ENCODE measurements at regions not wholly inside any gene's neighbourhood (a gene's known extent, or its start where the extent isn't known, plus 50 kb on each side); places are given as distances from the start of the nearest gene placed in this dataset.
"Not testable (repeated sequence)": the region's sequence is repeated elsewhere in the genome, so short reads cannot be mapped to it uniquely, and the experiment has no call there.

DNA sequence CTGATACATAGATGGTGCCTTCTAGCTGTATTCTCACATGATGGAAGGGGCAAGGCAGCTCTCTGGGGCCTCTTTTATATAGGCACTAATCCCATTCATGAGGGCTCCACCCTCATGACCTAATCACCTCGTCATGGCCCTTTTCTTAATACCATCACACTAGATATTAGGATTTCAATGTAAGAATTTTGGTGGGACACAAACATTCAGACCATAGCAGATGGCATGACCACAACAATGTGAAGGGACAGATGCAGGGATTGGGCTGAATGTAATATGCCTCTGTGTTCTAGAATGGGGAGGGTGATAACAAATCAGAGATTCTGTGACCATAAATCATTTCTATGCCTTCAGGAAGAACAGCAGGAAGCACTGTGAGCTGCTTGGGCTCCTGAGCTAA lies 145.8 kb downstream of the LCA5 start:
- no peak for DNase-seq

DNA sequence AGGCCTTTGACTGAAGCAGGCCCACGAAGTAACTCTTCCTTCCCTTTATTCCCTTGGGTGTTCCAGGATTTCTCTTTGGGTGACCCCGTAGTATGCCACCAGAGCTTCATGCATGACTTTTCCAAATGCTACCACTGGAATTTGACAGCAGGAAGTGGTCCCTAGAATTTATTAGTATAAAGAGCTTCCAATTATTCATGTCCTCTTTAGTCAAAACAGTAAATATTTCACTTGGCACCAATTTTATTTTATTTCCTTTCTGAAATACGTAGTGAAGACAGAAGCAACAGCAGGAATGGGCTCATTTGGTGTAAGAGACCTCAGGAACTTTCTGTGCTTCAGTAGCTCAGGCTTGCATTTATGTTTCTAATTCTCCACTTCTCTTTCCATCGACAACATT lies 151.3 kb downstream of the LCA5 start:
- no peak for DNase-seq

DNA sequence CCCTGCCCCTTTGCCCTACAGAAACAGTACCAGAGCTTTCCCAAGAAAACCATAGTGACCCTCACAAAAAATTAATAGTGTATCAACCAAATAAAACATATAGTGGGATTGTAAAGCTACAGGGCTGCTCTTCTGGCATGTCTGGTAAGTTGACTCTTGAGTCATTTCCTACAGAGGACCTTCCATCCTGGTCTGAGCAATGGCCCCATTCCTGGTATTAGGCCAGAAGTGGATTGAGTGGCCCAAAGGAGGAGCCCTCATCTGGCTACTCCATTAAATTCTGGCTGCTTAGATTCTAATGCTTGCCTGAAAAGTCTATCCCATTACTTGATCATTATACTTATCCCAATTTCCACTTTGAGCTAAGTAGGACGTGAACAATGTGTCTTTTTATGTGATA lies 150.9 kb upstream of the HMGN3 start:
- no peak for DNase-seq

DNA sequence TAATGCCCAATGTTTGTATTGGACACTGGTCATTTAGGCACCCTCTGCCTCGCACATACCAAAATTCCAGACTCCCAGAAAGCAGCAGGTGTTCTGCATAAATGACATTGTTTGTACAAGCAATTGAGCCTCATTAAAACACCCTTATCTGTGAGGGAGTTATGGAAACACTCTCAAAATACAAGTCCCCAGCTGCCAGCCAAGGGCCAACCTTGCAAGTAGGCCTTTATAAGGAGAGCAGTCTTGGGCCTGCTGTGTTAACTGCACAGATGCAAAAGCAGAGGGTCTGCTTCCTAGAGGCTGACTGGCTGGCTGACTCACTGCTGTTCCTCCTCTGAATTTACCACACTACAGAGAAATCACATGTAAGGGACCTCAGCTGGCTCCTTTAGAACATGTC lies 150.4 kb upstream of the HMGN3 start:
- no peak for DNase-seq

DNA sequence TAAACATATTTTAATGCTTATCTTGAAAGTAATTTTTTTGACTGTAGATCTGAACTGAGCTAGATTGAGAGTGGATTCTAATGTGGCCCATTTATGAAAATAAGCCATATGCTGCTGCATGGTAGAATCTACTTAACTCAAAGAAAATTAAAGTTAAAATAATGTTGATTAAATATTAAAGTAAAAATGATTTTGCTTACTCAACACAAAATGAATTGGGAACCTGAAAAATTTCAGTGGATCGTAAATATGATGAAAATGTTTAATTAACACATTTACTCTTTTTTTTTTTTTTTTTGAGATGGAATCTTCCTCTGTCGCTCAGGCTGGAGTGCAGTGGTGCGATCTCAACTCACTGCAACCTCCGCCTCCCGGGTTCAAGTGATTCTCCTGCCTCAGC lies 144.5 kb upstream of the HMGN3 start:
- DNase-seq: no peak

DNA sequence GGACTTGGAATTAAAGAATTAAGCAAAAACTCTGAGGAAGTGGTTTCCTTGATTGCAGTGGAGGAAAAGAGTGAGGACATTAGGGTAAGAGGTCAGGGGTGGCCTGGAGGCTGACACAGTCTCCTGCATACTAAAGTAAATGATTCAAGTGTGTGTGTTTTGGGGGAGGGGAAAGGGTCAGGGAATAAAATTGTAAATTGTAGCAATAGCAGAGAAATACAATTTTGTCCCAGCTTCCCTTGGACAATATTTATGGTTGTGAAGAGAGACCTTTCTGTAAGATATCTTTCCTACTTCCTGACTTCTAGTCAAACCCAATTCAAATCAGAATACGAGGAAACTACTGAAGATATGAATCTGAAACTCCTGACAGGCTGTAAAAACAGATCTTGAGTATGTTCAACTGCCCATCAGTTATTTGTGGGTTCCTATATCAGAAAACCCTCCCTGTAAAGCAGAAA lies 143.4 kb upstream of the HMGN3 start:
- no peak for DNase-seq

DNA sequence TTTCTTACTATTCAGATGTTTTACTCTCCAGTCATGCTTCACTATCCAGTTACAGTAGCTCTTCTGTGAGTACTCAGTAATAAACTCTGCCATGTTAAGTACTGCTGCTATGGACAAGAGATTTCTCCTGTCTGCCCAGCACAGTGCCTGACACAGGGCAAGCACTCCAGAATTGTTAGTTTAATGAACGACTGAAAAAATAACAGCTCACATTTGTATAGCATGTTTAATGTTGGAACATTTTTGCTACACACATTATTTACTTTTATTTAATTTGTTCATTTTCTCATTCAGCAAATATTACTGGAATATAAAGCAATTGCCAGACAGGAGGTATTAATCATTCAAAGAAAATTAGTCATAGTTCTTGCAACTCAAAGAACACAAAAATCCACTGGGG lies 142.6 kb upstream of the HMGN3 start:
- no peak for DNase-seq

DNA sequence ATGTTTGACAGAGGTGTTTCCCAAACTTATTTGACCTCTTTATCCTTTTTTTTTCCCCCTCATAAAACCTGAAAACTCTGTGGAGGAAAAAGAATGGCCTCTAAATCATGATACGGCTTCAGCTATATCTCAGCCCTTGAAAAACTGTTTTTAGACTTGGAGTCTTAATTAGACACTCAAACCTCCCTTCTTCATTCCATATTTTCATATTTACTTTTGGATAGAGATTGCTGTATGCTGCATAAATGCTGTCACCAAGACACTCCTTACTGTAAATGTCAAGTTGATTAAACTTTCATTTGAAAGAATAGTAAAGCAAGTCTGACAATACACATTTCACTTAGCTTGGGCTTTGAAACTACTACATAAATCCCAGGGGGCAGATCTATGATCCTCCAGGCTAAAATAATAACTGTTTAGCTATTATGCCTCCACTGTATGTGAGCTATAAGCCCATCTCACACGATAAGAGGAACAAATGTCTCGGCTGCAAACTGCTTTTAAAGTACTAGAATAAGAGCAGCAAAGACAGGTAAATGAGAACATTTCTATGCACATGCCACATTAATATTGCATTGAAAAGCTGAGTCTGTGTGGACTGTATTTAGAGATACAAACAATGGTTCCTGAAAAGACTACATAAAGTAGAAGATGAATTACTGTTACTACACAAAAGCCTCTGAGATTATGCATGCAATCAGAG lies 141.3 kb upstream of the HMGN3 start:
- DNase-seq: no peak

DNA sequence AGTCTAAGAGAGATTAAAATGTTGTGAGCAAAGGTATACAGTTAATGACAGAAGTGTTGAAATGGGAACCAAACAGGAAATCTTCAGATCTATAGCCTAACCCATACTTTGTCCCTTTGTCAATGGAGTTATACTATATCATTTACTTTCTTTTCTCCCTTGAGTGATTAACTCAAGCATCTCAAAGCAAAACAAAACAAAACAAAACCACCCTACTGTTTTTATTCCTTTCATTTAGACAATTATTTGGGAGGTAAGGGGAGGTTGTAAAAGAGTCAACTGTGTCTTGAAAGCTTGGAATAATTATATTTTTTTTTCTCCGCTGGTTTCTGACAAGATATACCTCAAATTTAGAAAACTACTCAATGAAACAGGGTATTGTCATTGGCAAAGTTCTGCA lies 139.8 kb upstream of the HMGN3 start:
- no peak for DNase-seq

DNA sequence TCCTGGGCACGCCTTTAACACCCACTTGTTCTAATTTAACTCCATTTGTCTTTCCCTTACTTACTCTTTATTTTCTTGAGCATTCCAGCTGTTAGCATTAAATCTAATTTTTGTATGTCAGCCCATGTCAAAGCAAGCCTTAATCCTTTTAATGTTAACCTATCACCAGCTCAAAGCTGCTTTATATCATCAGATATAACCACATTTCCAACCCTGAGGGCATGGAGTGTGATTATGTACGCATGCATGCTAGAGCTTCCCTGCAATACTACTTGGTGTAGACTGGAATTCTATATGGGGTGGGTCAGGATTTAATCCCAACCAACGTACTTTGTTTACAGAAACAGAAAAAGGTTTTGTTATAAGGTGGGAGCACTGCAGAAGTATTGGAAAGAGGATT lies 139.4 kb upstream of the HMGN3 start:
- no peak for DNase-seq

DNA sequence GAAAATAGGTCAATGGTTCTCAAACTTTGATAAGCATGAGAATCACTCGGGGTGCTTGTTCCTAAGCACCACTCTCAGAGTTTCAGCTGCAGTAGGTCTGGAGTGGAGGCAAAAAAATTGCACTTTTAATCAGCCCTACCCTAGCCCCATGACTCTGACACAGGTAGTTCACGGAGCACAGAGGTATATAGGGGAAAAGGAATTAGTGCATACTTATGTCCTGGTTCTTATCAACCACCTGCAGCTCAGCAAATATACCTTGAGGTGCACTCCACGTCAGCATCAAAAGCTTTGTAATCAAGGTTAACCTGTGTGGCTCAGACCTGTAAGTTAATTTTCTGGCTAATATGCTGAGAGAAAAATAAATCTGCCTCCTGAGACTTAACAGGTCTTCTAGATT lies 138.8 kb upstream of the HMGN3 start:
- no peak for DNase-seq

DNA sequence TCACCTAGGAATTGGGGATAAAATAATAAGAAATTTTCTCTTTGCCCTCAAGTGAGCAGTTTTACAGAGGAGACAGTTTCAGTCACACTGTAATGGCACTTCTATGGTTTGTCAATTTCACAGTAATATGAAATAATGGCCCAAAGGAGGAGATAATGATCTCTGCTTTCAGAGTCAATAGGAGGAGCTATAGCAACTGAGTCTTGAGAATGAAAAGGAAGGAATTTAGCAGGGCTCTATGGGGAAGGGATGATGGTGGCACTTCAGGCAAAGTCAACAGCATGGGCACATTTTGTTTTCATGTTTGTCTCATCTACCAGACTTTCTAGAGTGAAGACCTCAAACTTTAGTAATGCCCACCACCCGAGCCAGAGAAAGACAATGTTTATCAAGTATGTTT lies 138.3 kb upstream of the HMGN3 start:
- DNase-seq: no peak

DNA sequence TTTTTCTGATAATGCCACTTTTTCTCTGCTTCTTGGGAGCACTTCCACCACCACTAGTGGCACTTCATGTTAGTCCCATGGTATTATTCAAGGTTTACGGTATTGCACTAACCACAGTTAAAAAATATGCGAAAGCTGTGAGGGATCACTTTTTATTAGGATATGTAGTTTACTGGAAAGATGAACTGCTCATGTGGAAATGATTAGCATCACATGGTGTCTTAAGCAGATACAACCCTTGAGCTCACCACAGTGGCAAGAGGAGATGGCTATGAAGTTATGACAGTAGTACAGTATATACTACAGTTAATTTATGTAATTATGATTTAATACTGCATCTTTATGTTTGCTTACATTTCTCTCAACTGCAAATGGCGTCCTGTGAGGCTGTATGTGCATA lies 134.5 kb upstream of the HMGN3 start:
- no peak for DNase-seq

DNA sequence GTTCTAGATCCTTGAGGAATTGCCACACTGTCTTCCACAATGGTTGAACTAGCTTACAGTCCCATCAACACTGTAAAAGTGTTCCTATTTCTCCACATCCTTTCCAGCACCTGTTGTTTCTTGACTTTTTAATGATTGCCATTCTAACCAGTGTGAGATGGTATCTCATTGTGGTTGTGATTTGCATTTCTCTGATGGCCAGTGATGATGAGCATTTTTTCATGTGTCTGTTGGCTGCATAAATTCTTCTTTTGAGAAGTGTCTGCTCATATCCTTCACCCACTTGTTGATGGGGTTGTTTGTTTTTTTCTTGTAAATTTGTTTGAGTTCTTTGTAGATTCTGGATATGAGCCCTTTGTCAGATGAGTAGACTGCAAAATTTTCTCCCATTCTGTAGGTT lies 129.0 kb upstream of the HMGN3 start:
- not testable (repeated sequence) for DNase-seq

DNA sequence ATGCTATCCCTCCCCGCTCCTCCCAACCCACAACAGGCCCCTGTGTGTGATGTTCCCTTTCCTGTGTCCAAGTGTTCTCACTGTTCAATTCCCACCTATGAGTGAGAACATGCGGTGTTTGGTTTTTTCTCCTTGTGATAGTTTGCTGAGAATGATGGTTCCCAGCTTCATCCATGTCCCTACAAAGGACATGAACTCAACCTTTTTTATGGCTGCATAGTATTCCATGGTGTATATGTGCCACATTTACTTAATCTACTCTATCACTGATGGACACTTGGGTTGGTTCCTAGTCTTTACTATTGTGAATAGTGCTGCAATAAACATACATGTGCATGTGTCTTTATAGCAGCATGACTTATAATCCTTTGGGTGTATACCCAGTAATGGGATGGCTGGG lies 126.6 kb upstream of the HMGN3 start:
- not testable (repeated sequence) for DNase-seq

DNA sequence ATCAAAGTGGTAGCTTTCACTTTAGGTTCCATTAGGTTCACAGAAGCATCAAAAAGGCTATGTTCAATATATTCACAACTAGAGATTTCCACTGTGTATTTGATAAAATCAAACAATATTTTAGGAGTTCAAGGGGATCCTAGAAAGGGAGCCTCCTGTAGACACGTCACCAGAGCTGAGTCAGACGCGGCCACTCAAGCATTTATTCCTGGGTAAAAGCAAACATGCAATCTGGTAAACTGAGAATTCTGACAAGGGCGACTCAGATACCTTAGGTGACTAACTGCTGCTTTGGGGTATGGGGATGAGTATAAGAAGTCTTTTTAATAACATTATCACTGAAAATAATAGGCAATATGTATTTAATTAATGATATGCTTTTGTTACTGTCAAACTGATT lies 118.7 kb upstream of the HMGN3 start:
- no peak for DNase-seq

DNA sequence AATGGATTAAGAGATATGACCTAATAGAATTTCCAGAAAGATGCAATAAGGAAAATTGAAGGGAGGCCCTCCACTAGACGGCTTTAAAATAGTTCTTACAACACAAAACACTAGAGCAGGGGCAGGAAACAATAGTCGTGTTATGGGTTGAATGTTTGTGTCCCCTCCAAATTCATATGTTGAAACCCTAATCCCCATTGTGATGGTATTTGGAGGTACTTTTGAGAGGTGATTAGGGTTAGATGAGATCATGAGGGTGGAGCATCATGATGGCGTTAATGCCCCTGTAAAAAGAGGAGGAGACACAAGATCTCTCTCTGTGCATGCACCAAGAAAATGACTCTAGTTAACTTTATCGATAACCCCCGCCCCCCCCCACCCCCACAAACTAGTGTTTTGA lies 104.0 kb upstream of the HMGN3 start:
- DNase-seq: no peak

DNA sequence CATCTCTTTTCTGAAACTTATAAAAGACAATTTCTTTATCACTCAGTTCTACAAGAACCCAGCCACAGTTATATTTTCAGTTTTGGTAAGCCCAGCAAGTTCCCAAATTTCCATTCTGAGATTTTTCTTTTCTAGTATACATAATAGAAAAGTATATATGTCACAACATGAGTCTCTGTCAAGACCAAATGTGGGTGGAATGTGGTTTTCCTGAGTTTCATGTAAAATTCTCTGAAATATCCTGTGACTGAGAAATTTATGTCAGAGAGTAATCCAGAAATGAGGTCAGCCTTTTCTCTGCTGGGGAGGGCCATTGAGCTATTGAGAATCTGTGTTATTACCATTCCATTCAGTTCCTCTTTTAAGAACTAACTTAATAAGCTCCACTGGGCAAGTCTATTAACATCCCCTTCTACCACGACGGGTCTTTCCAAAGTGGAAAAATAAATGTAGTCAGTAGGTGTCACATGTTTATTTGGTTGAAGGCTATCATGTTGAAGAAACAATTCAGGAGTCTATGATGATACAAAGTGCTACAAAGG lies 100.7 kb upstream of the HMGN3 start:
- DNase-seq: peak; percentile 73 to 76

DNA sequence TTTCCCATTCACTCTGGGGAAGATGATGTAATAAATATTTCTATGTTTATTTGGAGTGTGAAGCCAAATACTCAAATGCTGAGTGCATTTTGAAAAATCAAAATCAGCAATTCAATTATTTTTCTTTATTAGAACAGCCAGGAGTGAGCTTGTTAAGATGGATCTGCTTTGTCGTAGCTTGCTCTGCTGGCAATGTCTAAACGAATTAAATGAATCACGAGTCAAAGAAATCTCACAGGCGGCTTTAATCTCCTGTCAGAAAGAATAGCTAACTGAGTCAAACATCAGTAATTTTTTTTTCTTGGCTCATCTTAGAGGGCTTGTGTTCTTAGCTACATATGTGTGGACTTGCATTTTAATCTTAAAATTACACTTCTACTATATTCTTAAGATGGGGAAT lies 100.2 kb upstream of the HMGN3 start:
- DNase-seq: no peak

DNA sequence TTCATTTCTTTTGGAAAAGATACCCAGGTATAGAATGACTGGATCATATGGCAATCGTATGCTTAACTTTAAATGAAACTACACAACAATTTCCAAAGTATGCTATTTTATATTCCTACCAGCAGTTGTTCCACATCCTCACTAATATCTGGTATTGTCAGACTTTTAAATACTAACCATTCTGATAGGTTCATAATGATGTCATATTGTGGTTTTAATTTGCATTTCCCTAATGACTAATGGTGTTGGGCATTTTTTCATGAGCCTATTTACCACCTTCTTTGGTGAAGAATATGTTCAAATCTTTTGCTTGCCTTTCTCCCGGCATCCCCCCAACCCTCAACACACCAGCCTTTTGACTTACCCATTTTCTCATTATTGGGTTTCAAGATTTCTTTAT lies 96.2 kb upstream of the HMGN3 start:
- DNase-seq: no peak

DNA sequence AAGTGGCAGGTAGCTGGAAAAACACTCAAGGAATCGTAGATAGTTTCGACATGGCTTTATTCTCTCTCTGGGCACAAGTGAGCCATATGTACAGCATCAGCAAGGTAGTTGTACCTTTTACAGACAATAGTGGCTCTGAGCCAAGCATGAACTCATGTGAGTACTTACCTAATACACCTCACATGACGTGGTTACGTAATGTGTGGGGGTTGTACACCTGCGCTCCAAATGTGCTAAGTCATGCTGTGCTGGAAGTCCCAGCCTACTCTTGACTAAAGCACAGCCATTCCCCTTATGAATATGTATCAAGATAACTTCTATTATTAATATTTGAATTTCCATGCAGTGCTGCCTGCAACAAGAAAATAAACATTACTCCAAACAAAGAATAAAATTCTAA lies 78.8 kb upstream of the HMGN3 start:
- DNase-seq: no peak

DNA sequence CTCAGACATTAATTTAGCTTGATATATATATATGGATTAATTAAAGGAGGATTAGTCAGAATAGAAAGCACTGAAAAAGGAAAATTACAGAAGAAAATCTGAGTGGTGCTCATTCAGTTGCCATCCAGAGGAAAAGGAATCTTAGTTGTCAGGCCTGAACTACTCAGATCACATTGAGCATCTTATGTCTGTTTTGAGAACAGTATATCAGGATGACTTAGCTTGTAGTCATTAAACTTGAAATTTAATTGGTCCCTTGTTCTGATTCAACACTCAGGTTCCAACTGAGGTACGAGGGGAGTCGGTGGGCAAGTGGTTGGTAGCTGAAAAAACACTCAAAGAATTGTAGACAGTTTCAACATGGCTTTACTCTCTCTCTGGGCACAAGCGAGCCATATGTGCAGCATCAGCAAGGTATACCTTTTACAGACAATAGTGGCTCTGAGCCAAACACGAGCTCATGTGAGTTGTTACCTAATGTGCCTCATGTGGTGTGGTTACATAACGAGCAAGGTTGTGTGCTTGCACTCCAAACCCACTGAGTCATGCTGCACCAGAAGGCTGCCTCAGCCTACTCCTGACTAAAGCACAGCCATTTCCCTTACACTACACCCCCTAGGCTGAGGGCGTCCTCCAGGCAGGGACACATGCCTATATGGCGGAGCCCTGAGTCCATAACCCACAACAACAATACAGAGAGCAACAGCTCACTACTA lies 73.0 kb upstream of the HMGN3 start:
- DNase-seq: no peak

DNA sequence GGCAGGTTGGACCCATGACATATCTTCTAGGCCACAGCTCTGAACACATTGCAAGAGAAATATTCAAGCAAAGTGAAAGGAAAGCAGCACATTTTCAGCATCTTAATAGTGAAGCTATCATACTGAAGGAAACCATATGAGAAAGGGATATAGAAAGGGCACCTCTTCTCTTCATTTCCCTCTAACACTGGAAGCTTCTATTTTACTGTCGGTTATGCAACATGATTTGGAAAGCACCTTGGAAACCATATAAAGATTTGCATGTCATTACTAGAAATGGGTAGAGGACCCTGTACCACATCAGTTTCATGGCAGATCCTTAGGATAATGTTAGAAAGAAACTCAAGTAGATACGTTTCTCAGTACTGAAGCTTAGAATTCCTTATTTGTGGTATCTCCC lies 70.5 kb upstream of the HMGN3 start:
- no peak for DNase-seq

DNA sequence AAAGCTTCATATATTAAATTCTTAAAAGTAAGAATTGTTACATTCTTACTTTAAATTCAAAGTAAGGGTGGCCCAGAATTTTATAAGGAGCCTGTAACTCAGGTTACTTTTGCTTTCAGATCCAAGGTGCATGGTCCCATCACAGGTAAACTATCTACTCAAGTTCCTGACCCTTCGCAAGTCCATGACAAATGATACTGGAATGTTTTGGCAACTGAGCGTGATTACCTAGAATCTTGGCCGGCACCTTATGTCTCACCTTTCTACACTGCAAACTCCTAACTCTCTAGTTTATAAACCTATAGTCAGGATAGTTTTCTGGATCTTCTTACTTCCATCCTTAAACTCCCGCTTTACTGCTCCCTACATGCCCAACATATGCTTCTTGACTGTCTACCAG lies 67.9 kb upstream of the HMGN3 start:
- no peak for DNase-seq
